NCI-H226 (cell line): ENCODE measurements at regions not wholly inside any gene's neighbourhood (a gene's known extent, or its start where the extent isn't known, plus 50 kb on each side); places are given as distances from the start of the nearest gene placed in this dataset.

Source experiments
- DNase-seq: peaks from one replicate; pipeline ENCODE4 v3.0.0-alpha.2; 2015

GRCh38 chr2:14127765-14128164 is 504.8 kb upstream of the LRATD1 start:
- no peak for DNase-seq

DNA sequence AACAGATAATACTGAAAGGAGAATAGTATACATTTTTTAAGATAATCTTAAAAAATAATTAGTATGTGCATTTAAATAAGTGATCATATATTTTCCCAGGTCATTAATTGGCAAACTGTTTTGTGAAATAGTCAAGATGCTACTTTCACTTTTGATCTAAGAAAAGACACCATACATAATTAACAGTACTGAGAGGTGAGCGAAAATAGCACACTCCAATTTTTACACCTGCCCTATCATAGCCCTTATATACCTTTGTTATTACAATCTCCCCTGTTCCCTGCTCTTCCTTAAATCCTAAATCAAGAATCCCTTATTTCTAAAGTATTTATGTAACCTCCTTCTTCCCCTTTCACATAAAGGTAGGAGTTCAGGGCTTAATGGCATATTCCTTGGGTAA is 500.1 kb upstream of the LRATD1 start:
- DNase-seq = no peak

DNA sequence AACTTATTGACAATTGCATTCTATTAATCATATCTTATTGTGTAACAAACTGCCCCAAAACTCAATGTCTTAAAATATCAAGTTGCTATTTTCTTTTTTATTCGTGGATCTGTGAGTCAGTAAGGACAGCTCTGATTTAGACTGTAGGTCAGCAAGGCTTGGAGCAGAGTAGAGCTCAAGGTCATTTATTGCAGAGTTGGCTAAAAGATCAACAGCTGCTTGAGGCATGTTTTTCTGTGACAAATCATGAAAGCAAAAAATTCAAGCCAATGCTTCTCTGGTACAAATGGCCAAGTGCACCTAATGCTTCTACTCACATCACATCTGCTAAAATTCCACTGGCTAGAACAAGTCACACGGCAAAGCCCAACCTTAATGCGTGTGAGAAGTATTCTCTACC is 497.7 kb upstream of the LRATD1 start:
- DNase-seq = no peak

DNA sequence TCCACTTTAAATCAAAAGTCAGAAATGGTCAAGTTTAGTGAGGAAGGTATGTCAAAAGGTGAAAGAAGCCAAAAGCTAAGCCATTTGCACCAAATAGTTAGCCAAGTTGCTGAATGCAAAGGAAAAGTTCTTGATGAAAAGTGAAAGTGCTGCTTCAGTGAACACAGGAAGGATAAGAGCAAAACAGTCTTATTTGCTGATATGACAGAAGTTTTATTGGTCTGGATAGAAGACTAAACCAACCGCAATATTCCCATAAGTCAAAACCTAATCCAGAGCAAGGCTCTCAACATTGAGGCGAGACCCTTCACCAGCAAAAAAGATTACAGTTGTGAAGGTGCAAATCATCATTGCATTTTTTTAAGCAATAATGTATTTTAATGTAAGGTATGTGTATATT is 496.5 kb upstream of the LRATD1 start:
- DNase-seq = no peak

GRCh38 chr2:14137643-14138042 is 494.9 kb upstream of the LRATD1 start:
- DNase-seq = no peak

- no peak for DNase-seq
Observed at GRCh38 chr2:14140009-14140550, 492.4 kb upstream of the LRATD1 start.

DNA sequence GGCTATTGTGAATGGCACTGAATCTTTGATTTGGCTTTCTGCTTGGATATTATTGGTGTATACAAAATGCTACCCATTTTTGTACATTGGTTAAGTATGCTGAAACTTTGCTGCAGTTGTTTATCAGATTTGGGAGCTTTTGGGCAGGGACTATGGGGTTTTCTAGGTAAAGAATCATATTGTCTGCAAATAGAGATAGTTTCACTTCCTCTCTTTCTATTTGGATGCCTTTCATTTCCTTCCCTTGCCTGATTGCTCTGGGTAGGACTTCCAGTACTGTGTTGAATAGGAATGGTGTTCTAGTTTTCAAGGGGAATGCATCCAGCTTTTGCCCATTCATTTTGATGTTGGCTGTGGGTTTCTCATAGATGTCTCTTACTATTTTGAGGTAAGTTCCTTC is 489.1 kb upstream of the LRATD1 start:
- DNase-seq = no peak

- no peak for DNase-seq
Observed at GRCh38 chr2:14148216-14148615, 484.3 kb upstream of the LRATD1 start.

DNA sequence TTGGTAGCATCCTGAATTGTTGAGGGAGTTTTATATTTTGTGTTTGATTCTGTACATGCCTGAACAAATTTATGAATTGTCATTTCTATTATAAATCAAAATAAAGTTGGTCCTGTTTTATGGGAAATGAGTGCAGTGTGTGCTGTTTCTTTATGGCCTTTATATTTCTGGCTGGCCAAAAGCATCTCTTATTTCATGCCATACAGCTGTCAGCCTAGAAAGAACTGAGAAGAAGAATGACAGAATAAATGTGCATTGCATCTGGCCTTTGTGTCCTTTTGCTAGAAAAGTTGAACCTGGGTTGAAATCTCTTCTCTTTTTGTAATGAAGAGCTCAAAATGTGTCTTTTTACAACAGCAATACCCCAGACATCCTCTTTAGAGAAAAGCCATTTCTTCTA is 474.7 kb upstream of the LRATD1 start:
- DNase-seq = no peak

DNA sequence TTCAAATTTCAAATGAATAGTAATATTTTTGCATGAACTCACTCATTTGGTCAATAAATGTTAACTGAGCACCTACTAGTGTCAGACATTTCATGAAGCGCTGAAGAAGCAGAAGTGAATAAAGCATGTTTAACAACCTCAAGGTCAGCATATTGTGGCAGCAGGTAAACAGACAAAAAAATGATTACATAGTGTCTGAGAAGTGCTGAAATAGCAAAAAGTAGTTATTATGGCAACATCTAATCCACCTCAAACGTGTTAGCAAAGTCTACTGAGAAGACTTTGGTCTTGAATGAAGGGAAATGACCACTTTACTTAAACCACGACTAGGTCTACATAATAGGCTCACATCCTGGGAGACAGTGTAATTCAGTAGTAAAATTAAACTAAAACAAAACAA is 452.2 kb upstream of the LRATD1 start:
- DNase-seq = no peak

DNA sequence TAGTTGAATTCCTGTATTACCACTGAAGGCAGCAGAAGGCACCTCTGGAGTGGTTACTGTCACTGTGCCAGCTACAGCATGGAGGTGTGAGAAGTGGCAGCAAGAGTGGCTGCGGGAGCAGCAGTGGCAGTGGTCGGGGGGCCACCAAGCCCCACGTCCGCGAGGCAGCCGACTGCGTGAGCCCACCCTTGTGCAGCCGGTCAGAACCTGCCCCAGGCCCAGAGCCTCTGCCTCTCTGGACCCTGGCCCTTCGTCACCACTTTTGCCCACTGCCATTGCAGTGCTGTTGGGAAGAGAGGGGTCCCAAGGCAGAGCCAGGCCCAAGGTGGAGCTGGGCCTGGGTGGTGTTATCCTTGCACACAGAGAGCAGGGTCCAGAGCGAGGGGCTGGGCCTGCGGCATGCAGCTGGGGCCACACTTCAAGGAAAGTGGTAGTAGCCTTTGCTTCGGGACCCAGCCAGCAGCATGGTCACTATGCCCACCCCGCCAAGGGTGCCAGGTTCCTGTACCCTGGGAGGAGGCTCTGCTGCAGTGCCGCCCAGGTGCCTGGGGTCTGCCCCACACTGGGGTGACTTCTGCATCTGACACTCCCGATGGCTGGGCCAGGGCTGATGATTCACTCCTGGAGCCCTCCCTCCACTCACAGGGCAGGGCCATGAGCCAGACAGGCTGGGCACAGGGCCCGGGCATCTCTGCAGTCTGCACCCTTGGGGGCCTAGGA is 450.1 kb upstream of the LRATD1 start:
- DNase-seq = no peak

DNA sequence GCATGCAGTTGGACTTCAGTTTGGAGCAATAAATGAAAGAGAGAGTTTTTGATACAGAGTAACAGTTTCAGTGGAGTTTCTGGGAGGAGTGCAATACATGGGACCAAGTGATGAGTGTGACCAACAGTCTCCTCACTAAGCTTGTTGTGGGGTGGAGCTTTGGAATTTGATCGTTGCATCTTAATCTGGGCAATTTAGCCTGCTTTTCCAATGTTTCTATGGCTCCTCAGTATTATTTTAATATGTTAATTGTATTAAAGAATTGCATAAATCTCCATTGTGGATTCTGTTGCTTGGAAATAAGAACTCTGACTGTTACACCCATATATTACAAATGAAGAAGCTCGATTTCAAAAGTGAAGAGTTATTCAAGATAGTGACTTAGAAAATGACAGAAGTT is 446.6 kb upstream of the LRATD1 start:
- no peak for DNase-seq

GRCh38 chr2:14188446-14188845 is 444.1 kb upstream of the LRATD1 start:
- no peak for DNase-seq

- no peak for DNase-seq
Observed at GRCh38 chr2:14189929-14190328, 442.6 kb upstream of the LRATD1 start.

DNA sequence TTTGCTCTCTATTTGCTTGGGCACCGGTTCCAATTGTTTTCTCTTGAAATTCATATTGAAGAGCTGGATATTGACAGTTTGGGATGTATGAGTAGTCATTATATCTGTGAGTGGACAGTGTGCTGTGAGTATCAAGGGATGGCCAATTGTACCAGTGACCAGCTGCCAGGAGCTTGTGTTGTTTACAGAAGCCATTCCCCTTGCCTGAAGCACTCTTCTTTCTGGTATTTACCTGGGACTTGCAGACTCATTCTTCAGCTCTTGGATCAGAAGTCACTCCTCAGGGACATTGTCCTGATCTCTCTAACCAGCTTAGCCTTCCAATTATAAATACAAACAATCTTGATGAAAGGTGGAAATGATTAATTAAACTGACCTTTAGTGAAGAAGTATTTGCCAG is 438.3 kb upstream of the LRATD1 start:
- DNase-seq = no peak

- no peak for DNase-seq
Observed at GRCh38 chr2:14197293-14197692, 435.2 kb upstream of the LRATD1 start.

DNA sequence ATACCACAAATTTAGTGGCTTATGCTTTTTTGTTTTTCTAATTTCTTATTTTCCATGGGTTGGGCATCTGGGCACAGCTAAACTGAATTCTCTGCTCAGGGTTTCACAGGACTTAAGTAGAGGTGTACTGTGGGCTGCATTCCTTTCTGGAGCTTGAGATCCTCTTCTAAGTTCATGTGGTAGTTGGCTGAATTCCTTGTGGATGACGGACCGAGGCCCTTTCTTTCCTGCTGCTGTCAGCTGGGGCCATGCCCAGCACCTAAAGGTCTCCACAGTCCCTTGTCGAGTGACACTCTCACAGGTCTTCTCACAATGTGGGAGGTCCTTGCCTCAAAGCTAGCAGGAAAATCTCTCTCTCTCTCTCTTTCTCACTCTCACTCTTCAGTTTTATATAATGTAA is 433.5 kb upstream of the LRATD1 start:
- no peak for DNase-seq

- DNase-seq = no peak
Observed at GRCh38 chr2:14219306-14219705, 413.2 kb upstream of the LRATD1 start.

DNA sequence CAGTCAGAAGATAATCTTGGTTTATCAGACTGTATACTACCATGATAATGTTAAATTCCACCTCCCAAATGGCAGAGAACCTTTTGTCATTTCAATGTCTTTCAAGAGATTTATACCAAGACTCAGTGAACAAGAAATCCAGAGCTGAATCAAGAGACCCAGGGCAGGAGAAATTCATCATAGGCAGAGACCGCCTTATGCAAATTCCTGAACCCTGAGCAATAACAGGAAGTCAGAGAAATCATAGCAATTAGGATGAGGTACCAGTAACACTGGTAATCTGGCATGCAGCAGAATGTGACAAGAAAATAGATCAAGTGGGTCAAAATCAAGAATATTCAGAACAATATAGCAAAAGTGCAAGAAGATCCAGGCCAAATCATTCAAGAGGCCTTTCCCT is 412.4 kb upstream of the LRATD1 start:
- no peak for DNase-seq

DNA sequence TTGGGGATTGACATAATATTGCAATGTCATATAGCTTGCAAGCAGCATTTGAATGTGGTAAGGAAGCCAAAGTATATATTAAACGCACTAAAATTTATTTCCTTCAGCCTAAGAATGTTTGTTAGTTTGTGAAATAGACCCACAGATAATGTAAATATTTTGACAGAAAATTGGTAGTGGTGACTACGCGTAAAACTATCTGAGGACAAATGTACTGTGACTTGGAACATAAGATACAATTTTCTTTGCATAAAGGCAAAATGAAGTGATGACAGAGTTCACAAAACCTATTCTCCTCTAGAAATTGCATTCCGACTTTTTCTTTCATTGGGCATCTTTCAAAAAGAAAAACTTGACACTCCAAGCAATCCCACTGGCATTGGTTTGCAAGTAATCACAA is 411.1 kb upstream of the LRATD1 start:
- DNase-seq = no peak

GRCh38 chr2:14223576-14223975 is 408.9 kb upstream of the LRATD1 start:
- no peak for DNase-seq

GRCh38 chr2:14231391-14231898 is 401.1 kb upstream of the LRATD1 start:
- no peak for DNase-seq

GRCh38 chr2:14232217-14232616 is 400.3 kb upstream of the LRATD1 start:
- no peak for DNase-seq

- DNase-seq = no peak
Observed at GRCh38 chr2:14234911-14235310, 397.6 kb upstream of the LRATD1 start.

DNA sequence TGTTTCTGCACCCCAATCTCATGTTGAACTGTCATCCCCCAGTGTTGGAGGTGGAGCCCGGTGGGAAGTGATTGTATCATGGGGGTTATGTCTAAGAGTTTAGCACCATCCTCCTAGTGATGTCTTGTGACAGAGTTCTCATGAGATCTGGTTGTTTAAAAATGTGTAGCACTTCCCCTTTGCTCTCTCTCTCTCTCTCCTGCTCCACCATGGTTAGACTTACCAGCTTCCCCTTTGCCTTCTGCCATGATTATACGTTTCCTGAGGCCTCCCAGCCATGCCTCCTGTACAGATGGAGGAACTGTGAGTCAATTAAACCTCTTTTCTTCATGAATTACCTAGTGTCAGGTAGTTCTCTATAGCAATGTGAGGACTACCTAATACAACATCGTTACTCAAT is 396.9 kb upstream of the LRATD1 start:
- no peak for DNase-seq
